Ovary (tissue), 7 donors: ENCODE measurements at regions not wholly inside any gene's neighbourhood (a gene's known extent, or its start where the extent isn't known, plus 50 kb on each side); places are given as distances from the start of the nearest gene placed in this dataset.

Experiments used
- DNase-seq, 5 donors: peaks; one replicate each; pipeline ENCODE4 v3.0.0-alpha.2; 2019 to 2020
- H3K27ac ChIP-seq, 2 donors: fragments of 200-600 bp; one replicate each; pipeline versions ENCODE4 v1.5.1 to v1.8.0; 2019 to 2022
- H3K27me3 ChIP-seq: fragments of 200-600 bp; one replicate; pipeline ENCODE4 v1.8.0; 2022
- H3K36me3 ChIP-seq: fragments of 200-600 bp; sonication (generic); one replicate; pipeline ENCODE4 v1.5.1; 2019
- H3K4me1 ChIP-seq: one replicate; pipeline ENCODE4 v1.8.1; 2013; ENCODE audit warnings: mild to moderate bottlenecking, moderate library complexity; ENCODE audit not compliant: insufficient read depth
- H3K4me3 ChIP-seq: fragments of 200-600 bp; sonication (generic); one replicate; pipeline ENCODE4 v1.5.1; 2017
- H3K9me3 ChIP-seq, 2 donors: fragments of 200-600 bp in 1 of 2; sonication (generic) in 1 of 2; one replicate each; pipeline versions ENCODE4 v1.5.1 to v1.8.1; 2013 to 2019; ENCODE audit warnings: mild to moderate bottlenecking in 1 of 2, moderate library complexity in 1 of 2
- CTCF ChIP-seq, 3 donors: fragments of 450-650 bp in 2 of 3; fragments of 200-600 bp in 1 of 3; IDR thresholded peaks; one replicate each; pipeline versions ENCODE4 v1.5.1 to v1.8.0; 2016 to 2022; ENCODE audit warnings: antibody characterized with exemption in 3 of 3, mild to moderate bottlenecking in 1 of 3
- EP300 ChIP-seq: sonication (generic); formaldehyde crosslinking; IDR thresholded peaks from one replicate; pipeline ENCODE4 v1.6.1; 2017; ENCODE audit warnings: antibody characterized with exemption
- POLR2A ChIP-seq: fragments of 450-650 bp; IDR thresholded peaks from one replicate; pipeline ENCODE4 v1.6.1; 2017; ENCODE audit warnings: antibody characterized with exemption, mild to moderate bottlenecking, moderate library complexity
- WGBS, 3 donors: extraction: QIAGEN DNeasy Blood & Tissue Kit in 1 of 3; methylation state at CpG; one replicate each; pipeline versions ENCODE4 v1.1.5 to v1.1.7; 2013 to 2017; 5-methylcytosine and 5-hydroxymethylcytosine counted together
- intact Hi-C, 4 donors: fragments of 100-400 bp; cut with DNase I; formaldehyde crosslinking; loops; one replicate each; pipeline versions ENCODE4 v1.11.0 to v1.15.1; 2022 to 2023
- donor health status: DM: no; HTN: no; CAD: no; lungs with moderate emphysema.
- donor health status: DM: no; HTN: no; CAD: no.
- donor health status: Bipolar disorder and iron deficiency.
- donor health status: DM: no; HTN: no; CAD: no.
- donor health status: DM: yes; HTN: yes; CAD: no.

- no peaks in the 10 kb centered on the region for H3K9me3 ChIP-seq
- H3K27me3 ChIP-seq: no peaks in the 10 kb centered on the region
- H3K27ac ChIP-seq: no peak overlapping the region
- WGBS, 3 donors: 43 to 50% (median 49%) methylated on average over 2 of the region's 2 CpGs
- H3K36me3 ChIP-seq: no peaks in the 10 kb centered on the region
- H3K4me3 ChIP-seq: no peak overlapping the region
- intact Hi-C loops: no loop called here
- no peak for TF ChIP-seq POLR2A
- TF ChIP-seq CTCF (IDR thresholded peaks at IDR 0.05): no peak
- TF ChIP-seq EP300: no peak
- no peaks in the 10 kb centered on the region for H3K4me1 ChIP-seq
- no peak for DNase-seq
Observed at GRCh38 chr17:14446825-14447224, 145.9 kb downstream of the HS3ST3B1 start.

DNA sequence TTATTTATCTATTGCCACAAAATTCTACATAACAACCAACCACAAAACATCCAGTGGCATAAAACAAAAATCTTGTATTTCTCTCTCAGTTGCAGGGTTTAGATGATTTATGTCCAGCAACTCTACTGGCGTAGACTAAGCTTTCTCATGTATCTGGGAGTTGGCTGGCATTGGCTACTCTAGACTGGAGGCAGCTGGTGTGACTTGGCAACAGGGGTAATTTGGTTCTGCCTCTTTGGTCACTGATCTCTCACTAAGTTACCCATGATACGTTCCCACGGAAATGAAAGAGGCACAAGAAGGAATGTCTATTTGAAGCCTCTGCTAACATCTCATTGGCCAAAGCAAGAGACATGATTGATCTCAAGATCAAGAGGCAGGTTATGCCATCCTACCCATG, 144.0 kb downstream of the HS3ST3B1 start:
- DNase-seq: no peak
- intact Hi-C loops: no loop called here
- TF ChIP-seq POLR2A (no peak), CTCF (IDR thresholded peaks at IDR 0.05) (no peak), EP300 (no peak)
- 91 to 96% (median 91%) methylated on average over 3 of the region's 3 CpGs for WGBS, 3 donors
- Histone ChIP-seq H3K36me3 (no peaks in the 10 kb centered on the region), H3K4me1 (no peaks in the 10 kb centered on the region), H3K27ac (no peak overlapping the region), H3K4me3 (no peak overlapping the region), H3K9me3 (no peaks in the 10 kb centered on the region), H3K27me3 (no peaks in the 10 kb centered on the region)

DNA sequence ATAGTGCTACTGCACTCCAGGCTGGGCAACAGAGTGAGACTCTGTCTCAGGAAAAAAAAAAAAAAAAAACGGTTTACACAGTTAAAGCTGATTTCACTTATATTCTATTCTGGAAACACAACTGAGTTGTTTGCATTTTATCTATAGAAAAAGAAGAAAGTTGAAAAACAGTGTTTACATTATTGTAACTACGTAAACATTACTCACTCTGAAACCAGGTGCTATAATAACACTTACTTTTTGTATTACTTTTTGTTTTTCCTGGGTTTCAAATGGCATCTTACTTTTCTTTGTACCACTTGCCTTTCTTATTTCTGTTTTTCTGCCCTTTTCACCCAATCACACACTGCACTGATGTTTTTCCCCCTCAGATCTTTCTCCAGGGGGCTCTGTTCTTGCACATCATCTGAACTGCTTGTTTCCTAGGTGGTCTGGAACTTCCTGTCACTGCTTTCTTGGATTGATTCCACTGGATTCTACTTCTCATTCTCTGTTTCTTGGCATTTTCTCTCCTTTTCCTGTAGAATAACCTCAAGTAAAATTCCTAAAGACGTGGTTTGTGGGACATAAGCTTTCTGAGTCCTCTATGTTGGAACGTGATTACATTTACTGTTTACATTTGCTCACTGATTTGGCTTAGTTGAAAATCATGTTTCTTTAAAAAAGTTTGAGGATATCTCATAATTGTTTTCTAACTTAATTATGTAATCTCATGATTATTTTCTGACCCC, 142.1 kb downstream of the HS3ST3B1 start:
- DNase-seq: no peak
- no peak overlapping the region for H3K4me3 ChIP-seq
- no peaks in the 10 kb centered on the region for H3K36me3 ChIP-seq
- H3K27ac ChIP-seq: no peak overlapping the region
- no peaks in the 10 kb centered on the region for H3K27me3 ChIP-seq
- TF ChIP-seq POLR2A: no peak
- no peak for TF ChIP-seq EP300
- no peak for TF ChIP-seq CTCF (IDR thresholded peaks at IDR 0.05)
- 38 to 45% (median 39%) methylated on average over 4 of the region's 4 CpGs for WGBS, 3 donors
- H3K9me3 ChIP-seq: no peaks in the 10 kb centered on the region
- no peaks in the 10 kb centered on the region for H3K4me1 ChIP-seq
- intact Hi-C loops: no loop called here

DNA sequence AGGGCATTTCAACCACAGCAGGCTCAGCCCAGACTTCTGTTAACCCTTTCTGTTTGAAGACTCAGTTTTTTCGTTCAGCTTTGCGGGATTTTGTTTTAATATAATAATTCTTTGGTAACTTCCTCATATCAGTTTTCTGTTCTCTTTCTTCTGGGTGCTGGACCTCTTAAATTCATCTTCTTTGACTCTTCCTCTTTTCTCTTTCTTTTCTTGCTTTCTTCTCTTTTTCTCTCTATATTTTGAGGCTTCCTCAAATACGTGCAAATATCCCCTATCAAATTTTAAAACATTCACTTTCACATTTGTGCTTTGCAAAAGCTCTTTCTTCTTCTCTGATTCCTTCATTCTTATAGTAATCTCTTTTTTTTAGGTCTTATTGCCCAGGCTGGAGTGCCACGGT, 136.3 kb downstream of the HS3ST3B1 start:
- TF ChIP-seq EP300 (no peak), POLR2A (no peak), CTCF (IDR thresholded peaks at IDR 0.05) (no peak)
- intact Hi-C loops: loop anchor here in 1 of 4 donors (10.0 kb wide), 1 partner anchor 1978 kb away; the partner anchor contains the start of gene TRPV2

More for the DNA sequence above, 136.3 kb downstream of the HS3ST3B1 start:
- Histone ChIP-seq H3K9me3 (no peaks in the 10 kb centered on the region), H3K27me3 (no peaks in the 10 kb centered on the region), H3K36me3 (no peaks in the 10 kb centered on the region), H3K4me1 (no peaks in the 10 kb centered on the region), H3K4me3 (no peak overlapping the region), H3K27ac (no peak overlapping the region)
- DNase-seq: no peak
- WGBS, 3 donors: 87 to 93% (median 89%) methylated on average over 4 of the region's 4 CpGs
